Thoracic aorta (tissue), 2 donors: ENCODE measurements at regions not wholly inside any gene's neighbourhood (a gene's known extent, or its start where the extent isn't known, plus 50 kb on each side); places are given as distances from the start of the nearest gene placed in this dataset.

Experiments
- ATAC-seq: fragments of 150-250 bp; one replicate; pipeline ENCODE4 v1.8.0; 2017; ENCODE audit warnings: low read depth; ENCODE audit not compliant: insufficient number of reproducible peaks, low FRiP score
- DNase-seq: peaks from one replicate; pipeline ENCODE4 v3.0.0-alpha.2; 2020; ENCODE audit warnings: low spot score
- H3K27ac ChIP-seq, 2 donors: fragments of 200-600 bp; sonication (generic); 1 replicate in 1 of 2; 2 replicates in 1 of 2; pipeline ENCODE4 v1.5.1; 2016; ENCODE audit warnings: mild to moderate bottlenecking in 2 of 2, moderate library complexity in 2 of 2
- H3K27me3 ChIP-seq: fragments of 200-600 bp; sonication (generic); replicated peaks from 2 replicates; pipeline ENCODE4 v1.6.0; 2016; ENCODE audit warnings: mild to moderate bottlenecking; ENCODE audit not compliant: insufficient read depth
- H3K36me3 ChIP-seq: fragments of 200-600 bp; sonication (generic); one replicate; pipeline ENCODE4 v1.5.1; 2016
- H3K4me1 ChIP-seq, 2 donors: fragments of 200-600 bp; sonication (generic); 1 replicate in 1 of 2; 2 replicates in 1 of 2; pipeline versions ENCODE4 v1.5.1 to v1.6.0; 2016; ENCODE audit warnings: low read depth in 2 of 2, mild to moderate bottlenecking in 1 of 2; ENCODE audit not compliant: control insufficient read depth in 1 of 2
- H3K4me3 ChIP-seq: fragments of 200-600 bp; sonication (generic); 2 replicates; pipeline ENCODE4 v1.5.1; 2016; ENCODE audit warnings: mild to moderate bottlenecking
- H3K9me3 ChIP-seq: fragments of 200-600 bp; sonication (generic); 2 replicates; pipeline ENCODE4 v1.5.1; 2016
- CTCF ChIP-seq: fragments of 200-600 bp; sonication (generic); IDR thresholded peaks from one replicate; pipeline ENCODE4 v1.5.1; 2019; ENCODE audit warnings: antibody characterized with exemption

GRCh38 chr15:57857871-57858270 is 151.4 kb downstream of the POLR2M start:
- H3K4me3 ChIP-seq = no peak overlapping the region
- no peaks in the 10 kb centered on the region for H3K9me3 ChIP-seq
- H3K27me3 ChIP-seq = no peaks in the 10 kb centered on the region
- no peaks in the 10 kb centered on the region for H3K4me1 ChIP-seq
- no peak overlapping the region for H3K27ac ChIP-seq
- no peak for TF ChIP-seq CTCF
- DNase-seq (no peak), ATAC-seq (no peak)
- no peaks in the 10 kb centered on the region for H3K36me3 ChIP-seq

GRCh38 chr15:57859130-57859685 is 152.7 kb downstream of the POLR2M start:
- Histone ChIP-seq H3K4me1 (no peaks in the 10 kb centered on the region), H3K9me3 (no peaks in the 10 kb centered on the region), H3K27ac (no peak overlapping the region), H3K27me3 (no peaks in the 10 kb centered on the region), H3K4me3 (no peak overlapping the region), H3K36me3 (no peaks in the 10 kb centered on the region)
- DNase-seq (no peak), ATAC-seq (no peak)
- TF ChIP-seq CTCF = no peak

- no peaks in the 10 kb centered on the region for H3K36me3 ChIP-seq
- peak; percentile 40 for ATAC-seq
- no peak overlapping the region for H3K27ac ChIP-seq
- H3K9me3 ChIP-seq = no peaks in the 10 kb centered on the region
- H3K4me3 ChIP-seq = no peak overlapping the region
- H3K4me1 ChIP-seq = no peaks in the 10 kb centered on the region
- TF ChIP-seq CTCF = peak; percentile 86
- H3K27me3 ChIP-seq = no peaks in the 10 kb centered on the region
- DNase-seq = no peak
Measured at GRCh38 chr15:57861034-57861638, 154.6 kb downstream of the POLR2M start.

GRCh38 chr15:57861815-57862586 is 155.5 kb downstream of the POLR2M start:
- no peak overlapping the region for H3K4me3 ChIP-seq
- no peak for DNase-seq

More at GRCh38 chr15:57861815-57862586, 155.5 kb downstream of the POLR2M start:
- Histone ChIP-seq H3K27me3 (no peaks in the 10 kb centered on the region), H3K36me3 (no peaks in the 10 kb centered on the region), H3K9me3 (no peaks in the 10 kb centered on the region), H3K27ac (no peak overlapping the region), H3K4me1 (no peaks in the 10 kb centered on the region)
- no peak for TF ChIP-seq CTCF
- no peak for ATAC-seq
